Islet precursor cell (in vitro differentiated cells): ENCODE measurements at regions not wholly inside any gene's neighbourhood (a gene's known extent, or its start where the extent isn't known, plus 50 kb on each side); places are given as distances from the start of the nearest gene placed in this dataset.

Experiments used
- DNase-seq: peaks from one replicate; pipeline ENCODE4 v3.0.0-alpha.2; 2018

GRCh38 chr6:5946701-5947100, 60.0 kb downstream of the NRN1 start:
- no peak for DNase-seq

GRCh38 chr6:5946181-5946580, 60.5 kb downstream of the NRN1 start:
- DNase-seq = no peak

GRCh38 chr6:5943591-5943990, 63.1 kb downstream of the NRN1 start:
- DNase-seq = no peak

- DNase-seq = no peak
Measured at GRCh38 chr6:5942591-5942990, 64.1 kb downstream of the NRN1 start.

- DNase-seq = no peak
Measured at GRCh38 chr6:5941188-5941587, 65.5 kb downstream of the NRN1 start.

- DNase-seq = no peak
Measured at GRCh38 chr6:5938934-5939333, 67.8 kb downstream of the NRN1 start.

- no peak for DNase-seq
Measured at GRCh38 chr6:5937936-5938706, 68.6 kb downstream of the NRN1 start.

- DNase-seq = no peak
Measured at GRCh38 chr6:5937169-5937909, 69.4 kb downstream of the NRN1 start.

GRCh38 chr6:5936631-5937030, 70.1 kb downstream of the NRN1 start:
- no peak for DNase-seq

GRCh38 chr6:5936140-5936539, 70.6 kb downstream of the NRN1 start:
- DNase-seq = no peak

- DNase-seq = no peak
Measured at GRCh38 chr6:5930968-5931367, 75.8 kb downstream of the NRN1 start.

- DNase-seq = no peak
Measured at GRCh38 chr6:5930143-5930770, 76.5 kb downstream of the NRN1 start.

- DNase-seq = no peak
Measured at GRCh38 chr6:5923840-5924239, 82.9 kb downstream of the NRN1 start.

GRCh38 chr6:5922230-5922629, 84.5 kb downstream of the NRN1 start:
- DNase-seq = no peak

GRCh38 chr6:5909721-5910120, 97.0 kb downstream of the NRN1 start:
- no peak for DNase-seq

GRCh38 chr6:5906842-5907241, 99.9 kb downstream of the NRN1 start:
- DNase-seq = no peak

GRCh38 chr6:5906340-5906670, 100.4 kb downstream of the NRN1 start:
- no peak for DNase-seq

- DNase-seq = no peak
Measured at GRCh38 chr6:5905431-5906339, 101.0 kb downstream of the NRN1 start.

- no peak for DNase-seq
Measured at GRCh38 chr6:5904532-5904931, 102.2 kb downstream of the NRN1 start.

GRCh38 chr6:5899216-5900045, 107.3 kb downstream of the NRN1 start:
- DNase-seq = no peak

- DNase-seq = no peak
Measured at GRCh38 chr6:5898563-5898962, 108.2 kb downstream of the NRN1 start.

- no peak for DNase-seq
Measured at GRCh38 chr6:5898102-5898501, 108.6 kb downstream of the NRN1 start.
